GM12878 (cell line): ENCODE measurements at regions not wholly inside any gene's neighbourhood (a gene's known extent, or its start where the extent isn't known, plus 50 kb on each side); places are given as distances from the start of the nearest gene placed in this dataset.

ENCODE experiments used
- ATAC-seq: fragments of 200-7000 bp; cut with Tn5 transposase; 3 replicates; pipeline ENCODE4 v1.9.1; 2020; ENCODE audit warnings: mild to moderate bottlenecking, moderate library complexity
- BruUV-seq: library from RNA; stranded (reverse); fragments of 400-500 nt; replicated peaks from 2 replicates; lab custom pipeline; 2021; lab: Mats Ljungman, UMichigan
- CTCF ChIA-PET: fragments of 300-600 bp; sonication (Branson Sonifier 250); formaldehyde crosslinking; extraction: SDS; loops from one replicate; lab custom pipeline; 2021; ENCODE audit warnings: inconsistent platforms; lab: Yijun Ruan, JAX
- POLR2A ChIA-PET: fragments of 350-600 bp; formaldehyde crosslinking; extraction: SDS; loops from one replicate; lab custom pipeline; 2021; ENCODE audit warnings: inconsistent platforms; lab: Charles Lee
- RAD21 ChIA-PET: fragments of 300-600 bp; sonication (Branson Sonifier 250); formaldehyde crosslinking; loops from one replicate; lab custom pipeline; 2023; ENCODE audit warnings: antibody characterized with exemption; ENCODE audit not compliant: unreplicated experiment; lab: Charles Lee
- SMC1A ChIA-PET: fragments of 300-600 bp; sonication (Branson Sonifier 250); formaldehyde crosslinking; loops from one replicate; lab custom pipeline; 2023; ENCODE audit not compliant: unreplicated experiment, uncharacterized antibody; lab: Charles Lee
- DNase-seq: peaks from one replicate; pipeline ENCODE4 v3.0.0-alpha.2; 2011; ENCODE audit warnings: low read depth, low spot score
- FAIRE-seq: peaks from 3 replicates; lab custom pipeline; 2011; peaks lifted over from hg19 to GRCh38; lab: Jason Lieb, UNC
- H2AFZ ChIP-seq: 2 replicates; pipeline ENCODE4 v1.6.0; 2011; ENCODE audit warnings: low read depth, low read length, control low read depth; ENCODE audit not compliant: control insufficient read depth
- H3K27ac ChIP-seq: 2 replicates; pipeline ENCODE4 v1.5.1; 2011; ENCODE audit warnings: control low read depth; ENCODE audit not compliant: control insufficient read depth, insufficient read depth
- H3K27me3 ChIP-seq, 2 experiments: replicated peaks in 1 of 2; 2 replicates each; pipeline versions ENCODE4 v1.6.0 to v1.6.1; 2011; ENCODE audit warnings: low read length in 1 of 2; ENCODE audit not compliant: control insufficient read depth in 2 of 2, insufficient read depth in 2 of 2
- H3K36me3 ChIP-seq, 2 experiments: 2 replicates each; pipeline ENCODE4 v1.5.1; 2011; ENCODE audit warnings: low read length in 1 of 2; ENCODE audit not compliant: control insufficient read depth in 2 of 2, insufficient read depth in 2 of 2
- H3K4me1 ChIP-seq: 2 replicates; pipeline ENCODE4 v1.6.1; 2011; ENCODE audit warnings: mild to moderate bottlenecking, low read length, moderate library complexity, mixed read lengths; ENCODE audit not compliant: control insufficient read depth, insufficient read depth
- H3K4me2 ChIP-seq: 2 replicates; pipeline ENCODE4 v1.6.0; 2011; ENCODE audit warnings: control low read depth; ENCODE audit not compliant: control insufficient read depth, insufficient read depth
- H3K4me3 ChIP-seq: fragments of 200-600 bp; sonication (generic); 2 replicates; pipeline ENCODE4 v1.5.1; 2016
- H3K79me2 ChIP-seq: 2 replicates; pipeline ENCODE4 v1.6.0; 2011; ENCODE audit warnings: low read length; ENCODE audit not compliant: control insufficient read depth, insufficient read depth
- H3K9ac ChIP-seq: 2 replicates; pipeline ENCODE4 v1.8.0; 2011; ENCODE audit warnings: low read length, control low read depth, mixed read lengths; ENCODE audit not compliant: control insufficient read depth, insufficient read depth
- H3K9me3 ChIP-seq: replicated peaks from 3 replicates; pipeline ENCODE4 v1.5.1; 2011; ENCODE audit warnings: mild to moderate bottlenecking, low read length; ENCODE audit not compliant: control insufficient read depth, insufficient read depth
- H4K20me1 ChIP-seq: 2 replicates; pipeline ENCODE4 v1.6.0; 2011; ENCODE audit not compliant: control insufficient read depth, insufficient read depth
- CREB1 ChIP-seq: IDR thresholded peaks from 2 replicates; pipeline ENCODE4 v1.6.1; 2012; ENCODE audit warnings: low read depth, mild to moderate bottlenecking, inconsistent platforms
- MTA2 ChIP-seq: fragments of 450-650 bp; IDR thresholded peaks from 2 replicates; pipeline ENCODE4 v1.6.1; 2016; ENCODE audit warnings: low read depth, mild to moderate bottlenecking, moderate library complexity
- MYC ChIP-seq: IDR thresholded peaks from 2 replicates; pipeline ENCODE4 v1.6.1; 2011; ENCODE audit warnings: mild to moderate bottlenecking, low read length, moderate library complexity, inconsistent platforms; ENCODE audit not compliant: insufficient read depth, insufficient replicate concordance, insufficient read length, severe bottlenecking
- NBN ChIP-seq: fragments of 450-650 bp; IDR thresholded peaks from 2 replicates; pipeline ENCODE4 v1.6.1; 2016
- RAD51 ChIP-seq: fragments of 450-650 bp; IDR thresholded peaks from 2 replicates; pipeline ENCODE4 v1.6.1; 2016; ENCODE audit warnings: moderate library complexity, mild to moderate bottlenecking, inconsistent platforms
- SUZ12 ChIP-seq: fragments of 200-600 bp; sonication (generic); IDR thresholded peaks from one replicate; pipeline ENCODE4 v1.6.1; 2018; ENCODE audit warnings: antibody characterized with exemption, mild to moderate bottlenecking; ENCODE audit not compliant: unreplicated experiment
- WGBS: methylation state at CpG from one replicate; pipeline ENCODE4 v1.1.6; 2016; ENCODE audit warnings: low lambda C conversion rate; ENCODE audit not compliant: insufficient replicate concordance, insufficient coverage; ENCODE audit errors: missing lambda C conversion rate; 5-methylcytosine and 5-hydroxymethylcytosine counted together
- in situ Hi-C: fragments of 300-500 bp; cut with MboI; formaldehyde crosslinking; loops from 9 replicates; pipeline ENCODE4 v1.14.3; 2018; ENCODE audit warnings: mixed read lengths
- intact Hi-C: fragments of 100-400 bp; cut with micrococcal nuclease; formaldehyde crosslinking; loops from one replicate; pipeline ENCODE4 v1.14.2; 2022; ENCODE audit not compliant: unreplicated experiment
- TF ChIP-seq, protein P1 (sequence below): fragments of 450-650 bp; IDR thresholded peaks from 2 replicates; pipeline ENCODE4 v1.6.1; 2016; ENCODE audit warnings: mild to moderate bottlenecking, moderate library complexity, borderline replicate concordance
- TF ChIP-seq, protein P2 (sequence below): IDR thresholded peaks from 2 replicates; pipeline ENCODE4 v1.6.1; 2011; ENCODE audit warnings: low read depth, low read length, improper control_type of control experiment, borderline replicate concordance
- TF ChIP-seq, protein P3 (sequence below): IDR thresholded peaks from 2 replicates; pipeline ENCODE4 v1.6.1; 2011; ENCODE audit warnings: mild to moderate bottlenecking, low read depth, low read length, moderate library complexity; ENCODE audit not compliant: insufficient replicate concordance
- TF ChIP-seq, protein P4 (sequence below): fragments of 450-650 bp; formaldehyde crosslinking; IDR thresholded peaks from 2 replicates; pipeline ENCODE4 v1.4.0; 2020; ENCODE audit warnings: mild to moderate bottlenecking, moderate library complexity

DNA sequence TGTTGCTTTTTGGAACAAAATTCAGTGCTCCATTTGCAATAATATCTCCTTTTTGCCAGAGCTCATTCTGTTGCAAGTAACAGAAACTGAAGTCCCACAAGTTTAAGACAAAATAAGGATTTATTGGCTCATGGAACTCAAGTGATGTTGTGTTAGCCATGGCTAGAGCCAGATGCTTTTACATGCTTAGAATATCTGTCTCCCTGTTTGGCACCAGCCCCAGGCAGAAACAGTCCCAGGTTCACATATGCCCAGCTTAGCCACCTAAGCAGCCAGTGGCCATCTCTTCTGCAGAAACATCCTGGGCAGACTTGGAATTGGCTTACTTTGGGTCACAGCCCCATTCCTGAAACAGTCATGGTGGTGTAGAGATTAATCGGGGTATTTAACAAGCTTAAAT is 540.9 kb upstream of the SGCD start (continued):
- TF ChIP-seq, protein P1, sequence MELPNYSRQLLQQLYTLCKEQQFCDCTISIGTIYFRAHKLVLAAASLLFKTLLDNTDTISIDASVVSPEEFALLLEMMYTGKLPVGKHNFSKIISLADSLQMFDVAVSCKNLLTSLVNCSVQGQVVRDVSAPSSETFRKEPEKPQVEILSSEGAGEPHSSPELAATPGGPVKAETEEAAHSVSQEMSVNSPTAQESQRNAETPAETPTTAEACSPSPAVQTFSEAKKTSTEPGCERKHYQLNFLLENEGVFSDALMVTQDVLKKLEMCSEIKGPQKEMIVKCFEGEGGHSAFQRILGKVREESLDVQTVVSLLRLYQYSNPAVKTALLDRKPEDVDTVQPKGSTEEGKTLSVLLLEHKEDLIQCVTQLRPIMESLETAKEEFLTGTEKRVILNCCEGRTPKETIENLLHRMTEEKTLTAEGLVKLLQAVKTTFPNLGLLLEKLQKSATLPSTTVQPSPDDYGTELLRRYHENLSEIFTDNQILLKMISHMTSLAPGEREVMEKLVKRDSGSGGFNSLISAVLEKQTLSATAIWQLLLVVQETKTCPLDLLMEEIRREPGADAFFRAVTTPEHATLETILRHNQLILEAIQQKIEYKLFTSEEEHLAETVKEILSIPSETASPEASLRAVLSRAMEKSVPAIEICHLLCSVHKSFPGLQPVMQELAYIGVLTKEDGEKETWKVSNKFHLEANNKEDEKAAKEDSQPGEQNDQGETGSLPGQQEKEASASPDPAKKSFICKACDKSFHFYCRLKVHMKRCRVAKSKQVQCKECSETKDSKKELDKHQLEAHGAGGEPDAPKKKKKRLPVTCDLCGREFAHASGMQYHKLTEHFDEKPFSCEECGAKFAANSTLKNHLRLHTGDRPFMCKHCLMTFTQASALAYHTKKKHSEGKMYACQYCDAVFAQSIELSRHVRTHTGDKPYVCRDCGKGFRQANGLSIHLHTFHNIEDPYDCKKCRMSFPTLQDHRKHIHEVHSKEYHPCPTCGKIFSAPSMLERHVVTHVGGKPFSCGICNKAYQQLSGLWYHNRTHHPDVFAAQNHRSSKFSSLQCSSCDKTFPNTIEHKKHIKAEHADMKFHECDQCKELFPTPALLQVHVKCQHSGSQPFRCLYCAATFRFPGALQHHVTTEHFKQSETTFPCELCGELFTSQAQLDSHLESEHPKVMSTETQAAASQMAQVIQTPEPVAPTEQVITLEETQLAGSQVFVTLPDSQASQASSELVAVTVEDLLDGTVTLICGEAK, result no peak
- no peak for TF ChIP-seq MTA2
- TF ChIP-seq, protein P2, sequence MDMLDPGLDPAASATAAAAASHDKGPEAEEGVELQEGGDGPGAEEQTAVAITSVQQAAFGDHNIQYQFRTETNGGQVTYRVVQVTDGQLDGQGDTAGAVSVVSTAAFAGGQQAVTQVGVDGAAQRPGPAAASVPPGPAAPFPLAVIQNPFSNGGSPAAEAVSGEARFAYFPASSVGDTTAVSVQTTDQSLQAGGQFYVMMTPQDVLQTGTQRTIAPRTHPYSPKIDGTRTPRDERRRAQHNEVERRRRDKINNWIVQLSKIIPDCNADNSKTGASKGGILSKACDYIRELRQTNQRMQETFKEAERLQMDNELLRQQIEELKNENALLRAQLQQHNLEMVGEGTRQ, result no peak
- TF ChIP-seq, protein P3, sequence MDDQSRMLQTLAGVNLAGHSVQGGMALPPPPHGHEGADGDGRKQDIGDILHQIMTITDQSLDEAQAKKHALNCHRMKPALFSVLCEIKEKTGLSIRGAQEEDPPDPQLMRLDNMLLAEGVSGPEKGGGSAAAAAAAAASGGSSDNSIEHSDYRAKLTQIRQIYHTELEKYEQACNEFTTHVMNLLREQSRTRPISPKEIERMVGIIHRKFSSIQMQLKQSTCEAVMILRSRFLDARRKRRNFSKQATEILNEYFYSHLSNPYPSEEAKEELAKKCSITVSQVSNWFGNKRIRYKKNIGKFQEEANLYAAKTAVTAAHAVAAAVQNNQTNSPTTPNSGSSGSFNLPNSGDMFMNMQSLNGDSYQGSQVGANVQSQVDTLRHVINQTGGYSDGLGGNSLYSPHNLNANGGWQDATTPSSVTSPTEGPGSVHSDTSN, result no peak
- no peak for TF ChIP-seq SUZ12
- TF ChIP-seq CREB1, result no peak

DNA sequence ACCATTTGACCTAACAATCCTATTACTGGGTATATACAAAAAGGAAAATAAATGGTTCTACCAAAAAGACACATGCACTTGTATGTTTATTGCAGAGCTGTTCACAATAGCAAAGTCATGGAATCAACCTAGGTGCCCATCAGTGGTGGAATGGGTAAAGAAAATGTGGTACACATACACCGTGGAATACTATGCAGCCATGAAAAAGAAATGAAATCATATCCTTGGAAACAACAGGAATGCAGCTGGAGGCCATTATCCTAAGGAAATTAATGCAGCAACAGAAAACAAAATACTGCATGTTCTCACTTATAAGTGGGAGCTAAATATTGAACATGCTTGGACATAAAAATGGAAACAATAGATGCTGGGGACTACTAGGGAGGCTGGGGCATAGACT is 534.1 kb upstream of the SGCD start:
- no peaks in the 10 kb centered on the region for H3K27me3 ChIP-seq
- H3K4me2 ChIP-seq, result no peak overlapping the region
- 6% methylated on average over 1 of the region's 1 CpG for WGBS
- peaks cover 2% of the 10 kb centered on the region; the same call in 2 of the 3 replicates for H3K9me3 ChIP-seq
- ChIA-PET SMC1A (no interaction called here), RAD21 (no interaction called here), POLR2A (no interaction called here), CTCF (no interaction called here)
- FAIRE-seq, result no peak
- no peaks in the 10 kb centered on the region for H4K20me1 ChIP-seq
- BruUV-seq, result no TSS peak
- in situ Hi-C loops, result no loop called here
- no peaks in the 10 kb centered on the region for H3K36me3 ChIP-seq
- no peaks in the 10 kb centered on the region for H3K4me1 ChIP-seq
- no peak overlapping the region for H2AFZ ChIP-seq
- TF ChIP-seq, protein P4, sequence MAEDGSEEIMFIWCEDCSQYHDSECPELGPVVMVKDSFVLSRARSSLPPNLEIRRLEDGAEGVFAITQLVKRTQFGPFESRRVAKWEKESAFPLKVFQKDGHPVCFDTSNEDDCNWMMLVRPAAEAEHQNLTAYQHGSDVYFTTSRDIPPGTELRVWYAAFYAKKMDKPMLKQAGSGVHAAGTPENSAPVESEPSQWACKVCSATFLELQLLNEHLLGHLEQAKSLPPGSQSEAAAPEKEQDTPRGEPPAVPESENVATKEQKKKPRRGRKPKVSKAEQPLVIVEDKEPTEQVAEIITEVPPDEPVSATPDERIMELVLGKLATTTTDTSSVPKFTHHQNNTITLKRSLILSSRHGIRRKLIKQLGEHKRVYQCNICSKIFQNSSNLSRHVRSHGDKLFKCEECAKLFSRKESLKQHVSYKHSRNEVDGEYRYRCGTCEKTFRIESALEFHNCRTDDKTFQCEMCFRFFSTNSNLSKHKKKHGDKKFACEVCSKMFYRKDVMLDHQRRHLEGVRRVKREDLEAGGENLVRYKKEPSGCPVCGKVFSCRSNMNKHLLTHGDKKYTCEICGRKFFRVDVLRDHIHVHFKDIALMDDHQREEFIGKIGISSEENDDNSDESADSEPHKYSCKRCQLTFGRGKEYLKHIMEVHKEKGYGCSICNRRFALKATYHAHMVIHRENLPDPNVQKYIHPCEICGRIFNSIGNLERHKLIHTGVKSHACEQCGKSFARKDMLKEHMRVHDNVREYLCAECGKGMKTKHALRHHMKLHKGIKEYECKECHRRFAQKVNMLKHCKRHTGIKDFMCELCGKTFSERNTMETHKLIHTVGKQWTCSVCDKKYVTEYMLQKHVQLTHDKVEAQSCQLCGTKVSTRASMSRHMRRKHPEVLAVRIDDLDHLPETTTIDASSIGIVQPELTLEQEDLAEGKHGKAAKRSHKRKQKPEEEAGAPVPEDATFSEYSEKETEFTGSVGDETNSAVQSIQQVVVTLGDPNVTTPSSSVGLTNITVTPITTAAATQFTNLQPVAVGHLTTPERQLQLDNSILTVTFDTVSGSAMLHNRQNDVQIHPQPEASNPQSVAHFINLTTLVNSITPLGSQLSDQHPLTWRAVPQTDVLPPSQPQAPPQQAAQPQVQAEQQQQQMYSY (CRISPR knock-in tag), result no peak
- TF ChIP-seq RAD51 (no peak), NBN (no peak), MYC (no peak)
- no peaks in the 10 kb centered on the region for H3K79me2 ChIP-seq
- H3K9ac ChIP-seq, result no peak overlapping the region
- intact Hi-C loops, result no loop called here
- H3K27ac ChIP-seq, result no peak overlapping the region
- no peak for DNase-seq
- H3K4me3 ChIP-seq, result no peak overlapping the region
- ATAC-seq, result no peak
